HG03571 (cell line): ENCODE measurements at regions not wholly inside any gene's neighbourhood (a gene's known extent, or its start where the extent isn't known, plus 50 kb on each side); places are given as distances from the start of the nearest gene placed in this dataset.

Source experiments
- ATAC-seq: cut with Tn5 transposase; IDR thresholded peaks from one replicate; pipeline ENCODE4 v1.9.1; 2021; ENCODE audit not compliant: unreplicated experiment

GRCh38 chr2:234286118-234286598 lies 210.7 kb downstream of the ARL4C start:
- no peak for ATAC-seq

- no peak for ATAC-seq
Measured at GRCh38 chr2:234285541-234285940, 211.3 kb downstream of the ARL4C start.

DNA sequence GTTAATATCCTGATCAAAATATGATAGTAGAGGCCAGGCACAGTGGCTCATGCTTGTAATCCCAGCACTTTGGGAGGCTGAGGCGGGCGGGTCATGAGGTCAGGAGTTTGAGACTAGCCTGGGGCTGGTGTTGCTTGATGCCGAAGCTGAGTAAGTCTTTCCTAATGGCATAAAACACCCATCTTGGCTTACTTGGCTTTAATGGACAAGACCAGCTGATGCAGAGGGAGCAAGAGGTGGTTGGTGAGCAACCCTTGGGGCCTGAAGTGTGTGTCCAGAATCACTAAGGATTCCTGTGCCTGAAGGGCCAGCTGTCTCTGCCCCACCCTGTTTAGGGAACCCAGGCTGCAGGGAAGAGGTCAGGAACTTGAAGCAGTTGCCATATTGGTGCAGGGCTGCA lies 217.2 kb downstream of the ARL4C start:
- no peak for ATAC-seq

- no peak for ATAC-seq
Measured at GRCh38 chr2:234278556-234279255, 218.2 kb downstream of the ARL4C start.

DNA sequence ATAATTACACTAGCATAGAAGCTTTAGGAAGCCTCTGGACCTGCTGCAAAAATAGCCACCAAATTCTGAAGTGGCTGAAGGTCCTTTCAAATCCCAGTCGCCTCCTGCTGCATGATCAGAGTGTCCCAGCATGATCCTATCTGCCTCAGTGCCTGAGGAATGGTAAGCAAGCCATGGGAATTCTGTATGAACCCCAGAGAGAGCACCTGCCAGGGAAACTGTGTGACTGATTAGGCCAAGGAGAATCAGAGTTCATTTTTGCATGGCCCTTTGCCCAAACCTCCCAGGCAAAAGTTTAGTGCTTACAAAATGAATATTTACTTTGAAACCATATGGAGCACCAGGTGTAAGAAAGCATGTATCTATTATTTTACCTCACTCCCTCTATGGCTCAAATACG lies 221.4 kb downstream of the ARL4C start:
- no peak for ATAC-seq

DNA sequence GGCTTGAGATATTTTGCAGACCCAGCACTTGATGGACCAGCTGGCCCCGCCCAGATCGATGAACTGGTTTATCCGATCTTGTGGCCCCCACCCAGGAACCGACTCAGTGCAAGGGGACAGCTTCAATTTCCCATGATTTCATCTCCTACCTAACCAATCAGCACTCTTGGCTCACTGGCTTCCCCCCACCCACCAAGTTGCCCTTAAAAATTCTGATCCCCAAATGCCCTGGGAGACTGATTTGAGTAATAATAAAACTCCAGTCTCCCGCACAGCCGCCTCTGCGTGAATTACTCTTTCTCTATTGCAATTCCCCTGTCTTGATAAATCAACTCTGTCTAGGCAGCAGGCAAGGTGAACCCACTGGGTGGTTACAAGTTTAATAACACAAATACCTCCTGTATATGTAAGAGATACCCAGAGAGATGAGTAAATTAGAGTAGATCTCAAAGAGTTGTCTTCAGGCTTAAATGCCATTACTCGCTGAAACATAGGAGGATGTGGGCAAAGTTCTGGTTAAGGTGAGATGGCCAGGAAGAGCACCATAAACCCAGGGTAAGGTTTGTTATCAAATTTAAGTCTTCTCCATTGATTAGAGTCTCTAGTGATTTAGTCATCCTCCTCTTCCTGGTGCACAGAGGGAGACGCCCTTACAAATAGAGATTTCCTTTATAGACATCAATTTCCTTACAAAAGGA lies 222.8 kb downstream of the ARL4C start:
- ATAC-seq: no peak

DNA sequence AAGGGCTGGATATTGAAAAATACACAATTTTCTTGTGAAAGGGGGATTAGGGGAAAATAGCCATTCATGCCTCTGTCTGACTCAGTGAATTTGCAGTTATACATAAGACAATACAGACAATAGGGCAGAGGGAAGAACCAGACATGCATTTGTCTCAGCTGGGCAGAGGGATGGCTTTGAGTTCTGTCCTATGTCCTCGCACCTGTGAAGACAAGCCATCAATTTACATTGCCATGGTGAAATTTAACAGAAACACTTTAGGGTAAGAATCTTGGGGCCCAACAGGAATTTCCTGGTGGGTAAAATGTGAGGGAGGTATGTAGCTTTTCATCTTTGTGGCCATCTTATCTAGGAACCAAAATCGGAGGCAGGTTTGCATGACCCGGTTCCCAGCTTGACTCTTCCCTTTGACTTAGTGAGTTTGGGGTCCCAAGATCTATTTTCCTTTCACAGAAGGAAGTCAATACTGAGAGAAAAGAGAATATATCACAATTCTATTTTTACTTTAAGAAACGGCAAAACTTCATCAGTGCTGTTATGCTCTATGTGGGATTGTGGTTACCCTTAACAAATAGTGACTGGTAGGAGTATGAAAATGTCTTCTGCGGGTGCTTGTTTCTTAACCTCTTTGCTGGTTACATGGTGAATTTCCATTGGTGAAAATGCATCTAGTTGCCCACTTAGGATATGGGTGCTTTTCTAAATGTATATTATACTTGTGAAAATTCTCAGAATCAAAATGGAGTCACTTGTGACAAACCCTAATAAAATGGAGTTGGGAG lies 221.8 kb downstream of the SPP2 start:
- no peak for ATAC-seq

- no peak for ATAC-seq
Measured at GRCh38 chr2:234271338-234271737, 220.8 kb downstream of the SPP2 start.

DNA sequence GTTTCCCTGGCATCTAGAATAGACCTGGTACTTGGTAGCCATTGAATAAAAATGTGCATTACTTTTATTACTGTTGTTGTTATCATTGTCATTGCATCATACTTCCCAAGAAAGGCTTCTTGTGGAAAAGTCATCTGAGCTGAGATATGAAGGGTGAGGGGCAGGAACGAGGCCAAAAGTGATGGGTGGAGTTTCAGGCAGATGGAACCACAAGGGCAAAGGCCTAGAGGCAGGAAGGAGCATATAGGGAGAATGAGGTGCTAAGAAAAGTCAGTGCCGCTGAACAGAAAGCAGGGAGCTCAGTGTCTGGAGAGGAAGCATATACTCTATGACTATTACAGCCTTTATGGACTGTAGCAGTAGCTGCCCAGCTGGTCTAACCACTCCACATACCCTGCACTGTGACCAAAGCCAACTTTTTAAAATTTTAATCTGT lies 219.3 kb downstream of the SPP2 start:
- ATAC-seq: no peak

DNA sequence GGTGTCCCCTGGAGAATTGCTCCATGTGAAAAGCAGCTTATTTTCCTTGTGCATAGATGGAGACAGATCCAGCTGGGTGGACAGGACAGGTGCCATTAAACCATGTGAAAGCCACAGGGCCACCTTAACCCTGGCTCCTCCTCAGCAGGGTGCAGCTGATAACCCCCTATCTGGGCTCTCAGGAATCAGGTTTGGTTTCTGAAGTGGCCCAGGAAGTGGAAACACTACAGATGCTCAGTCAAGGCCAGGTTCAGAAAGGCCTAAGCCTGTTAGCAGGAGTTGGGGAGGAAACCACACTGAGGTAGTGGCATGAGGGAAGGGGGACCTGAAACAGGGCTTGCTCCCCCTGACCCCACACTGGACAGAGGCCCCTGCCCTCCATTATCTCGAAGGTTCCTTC lies 217.0 kb downstream of the SPP2 start:
- no peak for ATAC-seq

- ATAC-seq: no peak
Measured at GRCh38 chr2:234266952-234267351, 216.4 kb downstream of the SPP2 start.

DNA sequence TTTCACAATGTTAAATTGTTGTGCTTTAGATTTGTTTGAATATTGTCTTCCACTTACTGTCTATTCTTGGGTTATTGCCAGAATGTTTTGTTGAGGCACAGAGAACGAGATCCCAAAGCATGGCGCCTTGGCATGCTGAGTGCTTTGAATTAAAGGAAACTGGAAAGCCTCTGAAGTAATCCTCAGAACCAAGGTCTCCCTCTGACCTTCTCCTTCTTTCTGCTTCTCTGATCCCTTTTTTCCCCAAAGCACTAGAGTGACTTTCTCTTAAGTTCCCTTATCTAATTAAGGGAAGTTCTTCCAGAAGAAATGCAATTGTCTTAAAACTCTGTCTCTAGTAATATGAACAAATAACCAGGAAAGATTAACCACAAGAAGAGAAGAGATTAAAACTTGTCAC lies 214.7 kb downstream of the SPP2 start:
- no peak for ATAC-seq

GRCh38 chr2:234261736-234262135 lies 211.2 kb downstream of the SPP2 start:
- ATAC-seq: no peak

- no peak for ATAC-seq
Measured at GRCh38 chr2:234259440-234259839, 208.9 kb downstream of the SPP2 start.

GRCh38 chr2:234258562-234259141 lies 208.2 kb downstream of the SPP2 start:
- no peak for ATAC-seq

- no peak for ATAC-seq
Measured at GRCh38 chr2:234257859-234258561, 207.5 kb downstream of the SPP2 start.

DNA sequence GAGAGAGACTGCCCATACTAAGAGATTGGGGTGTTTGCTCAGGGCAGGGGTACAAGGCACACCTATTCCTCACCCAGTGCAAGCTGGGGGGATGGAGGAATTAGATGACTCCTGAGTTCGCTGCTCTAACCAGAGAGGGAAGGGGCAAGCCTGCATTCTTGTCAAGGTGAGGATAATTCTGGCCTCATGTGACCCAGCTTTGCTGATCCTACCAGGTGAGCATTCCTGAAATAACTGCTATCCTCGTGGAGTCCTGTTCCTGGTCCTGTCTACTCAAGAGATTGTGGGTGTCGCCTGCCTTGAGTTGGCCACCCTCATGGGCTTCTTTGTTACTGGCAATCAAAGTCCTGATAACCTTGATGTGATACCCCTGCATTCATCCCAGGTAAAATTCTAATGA lies 206.0 kb downstream of the SPP2 start:
- no peak for ATAC-seq

GRCh38 chr2:234254783-234255521 lies 204.4 kb downstream of the SPP2 start:
- no peak for ATAC-seq

GRCh38 chr2:234252772-234253171 lies 202.3 kb downstream of the SPP2 start:
- no peak for ATAC-seq
